Neuronal stem cell (in vitro differentiated cells): ENCODE measurements at regions not wholly inside any gene's neighbourhood (a gene's known extent, or its start where the extent isn't known, plus 50 kb on each side); places are given as distances from the start of the nearest gene placed in this dataset.
"Not testable (repeated sequence)": the region's sequence is repeated elsewhere in the genome, so short reads cannot be mapped to it uniquely, and the experiment has no call there.

Experiments used
- DNase-seq: peaks from one replicate; pipeline ENCODE4 v3.0.0-alpha.2; 2013; ENCODE audit warnings: low spot score
- H2AFZ ChIP-seq: one replicate; pipeline ENCODE4 v1.6.1; 2013; ENCODE audit warnings: mild to moderate bottlenecking, low read length, inconsistent platforms
- H2AK5ac ChIP-seq: 2 replicates; pipeline ENCODE4 v1.6.1; 2013; ENCODE audit warnings: low read depth, mild to moderate bottlenecking, inconsistent platforms, low read length, moderate library complexity, mixed read lengths
- H2BK120ac ChIP-seq: 2 replicates; pipeline ENCODE4 v1.6.1; 2013; ENCODE audit warnings: low read depth, mild to moderate bottlenecking, inconsistent platforms, low read length, moderate library complexity, mixed read lengths
- H2BK12ac ChIP-seq: one replicate; pipeline ENCODE4 v1.6.1; 2013; ENCODE audit warnings: low read length, inconsistent platforms
- H2BK15ac ChIP-seq: 2 replicates; pipeline ENCODE4 v1.6.1; 2013; ENCODE audit warnings: mild to moderate bottlenecking, low read length, inconsistent platforms, mixed read lengths
- H2BK5ac ChIP-seq: one replicate; pipeline ENCODE4 v1.6.1; 2013; ENCODE audit warnings: inconsistent platforms, mild to moderate bottlenecking, low read length, moderate library complexity
- H3K14ac ChIP-seq: one replicate; pipeline ENCODE4 v1.6.1; 2013; ENCODE audit warnings: low read length, inconsistent platforms
- H3K18ac ChIP-seq: 2 replicates; pipeline ENCODE4 v1.6.1; 2013; ENCODE audit warnings: low read length, inconsistent platforms
- H3K23ac ChIP-seq: 2 replicates; pipeline ENCODE4 v1.6.1; 2013; ENCODE audit warnings: low read depth, mild to moderate bottlenecking, mixed read lengths, low read length, inconsistent platforms; ENCODE audit not compliant: poor library complexity
- H3K27ac ChIP-seq: replicated peaks from 3 replicates; pipeline ENCODE4 v1.5.1; 2013; ENCODE audit warnings: low read length, inconsistent platforms
- H3K27me3 ChIP-seq, 3 experiments: 2 replicates each; pipeline ENCODE4 v1.6.1; 2013; ENCODE audit warnings: low read length in 3 of 3, mild to moderate bottlenecking in 2 of 3, inconsistent platforms in 1 of 3, low read depth in 1 of 3, mixed read lengths in 1 of 3, moderate library complexity in 1 of 3; ENCODE audit not compliant: control insufficient read depth in 3 of 3, insufficient read depth in 3 of 3
- H3K36me3 ChIP-seq, 2 donors: replicated peaks in 1 of 2; 2 replicates each; pipeline ENCODE4 v1.6.1; 2013; ENCODE audit warnings: low read length in 2 of 2; ENCODE audit not compliant: control insufficient read depth in 2 of 2, insufficient read depth in 2 of 2
- H3K4ac ChIP-seq: 2 replicates; pipeline ENCODE4 v1.6.1; 2013; ENCODE audit warnings: inconsistent platforms, mild to moderate bottlenecking, low read length, moderate library complexity
- H3K4me1 ChIP-seq, 2 donors: 1 replicate in 1 of 2; 2 replicates in 1 of 2; pipeline ENCODE4 v1.6.1; 2013; ENCODE audit warnings: low read length in 2 of 2, low read depth in 1 of 2; ENCODE audit not compliant: control insufficient read depth in 2 of 2, insufficient read depth in 1 of 2
- H3K4me2 ChIP-seq: one replicate; pipeline ENCODE4 v1.6.1; 2013; ENCODE audit warnings: mild to moderate bottlenecking, low read length, inconsistent platforms; ENCODE audit not compliant: insufficient read depth, poor library complexity, severe bottlenecking
- H3K4me3 ChIP-seq, 2 donors: 2 replicates each; pipeline ENCODE4 v1.5.1; 2013; ENCODE audit warnings: low read length in 2 of 2, mild to moderate bottlenecking in 2 of 2, inconsistent platforms in 1 of 2, moderate library complexity in 1 of 2
- H3K79me1 ChIP-seq: one replicate; pipeline ENCODE4 v1.6.1; 2013; ENCODE audit warnings: low read depth, mild to moderate bottlenecking, inconsistent platforms, low read length, moderate library complexity
- H3K9ac ChIP-seq: one replicate; pipeline ENCODE4 v1.6.1; 2013; ENCODE audit warnings: mild to moderate bottlenecking, low read depth, low read length, inconsistent platforms; ENCODE audit not compliant: poor library complexity
- H3K9me3 ChIP-seq, 2 donors: replicated peaks in 1 of 2; 2 replicates each; pipeline versions ENCODE3 to v1.6.1; 2013; ENCODE audit warnings: low read length in 2 of 2, mild to moderate bottlenecking in 2 of 2, inconsistent platforms in 1 of 2, low read depth in 1 of 2, mixed read lengths in 1 of 2, moderate library complexity in 1 of 2; ENCODE audit not compliant: control insufficient read depth in 2 of 2, insufficient read depth in 1 of 2
- H4K8ac ChIP-seq: one replicate; pipeline ENCODE4 v1.6.1; 2013; ENCODE audit warnings: low read depth, mild to moderate bottlenecking, inconsistent platforms, low read length, moderate library complexity
- H4K91ac ChIP-seq: one replicate; pipeline ENCODE4 v1.6.1; 2013; ENCODE audit warnings: low read length, low read depth, mild to moderate bottlenecking, inconsistent platforms; ENCODE audit not compliant: poor library complexity
- WGBS, 2 donors: extraction: QIAGEN DNeasy Blood & Tissue Kit; methylation state at CpG; one replicate each; pipeline ENCODE4 v1.1.7; 2013; ENCODE audit warnings: missing lambda C conversion rate in 2 of 2, mixed read lengths in 1 of 2; ENCODE audit not compliant: insufficient read length in 2 of 2, insufficient replicate concordance in 1 of 2; ENCODE audit errors: extremely low coverage in 2 of 2; 5-methylcytosine and 5-hydroxymethylcytosine counted together

GRCh38 chr10:35268791-35269257, 67.5 kb upstream of the CCNY start:
- Histone ChIP-seq H3K4ac (no peak overlapping the region), H3K27ac (no peak overlapping the region)

GRCh38 chr10:35270100-35270499, 66.2 kb upstream of the CCNY start:
- no peak for DNase-seq
- Histone ChIP-seq H3K9ac (no peak overlapping the region), H2AK5ac (no peak overlapping the region), H2AFZ (no peak overlapping the region), H2BK15ac (no peak overlapping the region), H3K18ac (no peak overlapping the region), H3K36me3 (no peaks in the 10 kb centered on the region), H2BK12ac (no peak overlapping the region), H2BK5ac (no peak overlapping the region), H3K14ac (no peak overlapping the region), H3K9me3 (no peaks in the 10 kb centered on the region), H3K23ac (no peak overlapping the region), H3K79me1 (no peaks in the 10 kb centered on the region), H3K4me1 (peaks cover 0 to 14% of the 10 kb centered on the region in 2 donors), H3K4me3 (no peak overlapping the region), H4K91ac (no peak overlapping the region), H3K27ac (no peak overlapping the region), H3K27me3 (peaks cover 0 to 3% (median 0%) of the 10 kb centered on the region in 3 experiments), H2BK120ac (no peak overlapping the region), H3K4me2 (no peak overlapping the region), H4K8ac (no peak overlapping the region), H3K4ac (no peak overlapping the region)
- no CpG with 5 or more reads among the region's 1 CpG for WGBS, 2 donors

More at GRCh38 chr10:35268791-35269257, 67.5 kb upstream of the CCNY start:
- no CpG with 5 or more reads among the region's 4 CpGs for WGBS, 2 donors
- H2BK12ac ChIP-seq = peak overlapping the region; percentile 65
- no peak overlapping the region for H3K9ac ChIP-seq
- H2BK5ac ChIP-seq = no peak overlapping the region
- H2AK5ac ChIP-seq = peak overlapping the region; percentile 23
- H3K79me1 ChIP-seq = no peaks in the 10 kb centered on the region
- peaks cover 0 to 9% of the 10 kb centered on the region in 2 donors for H3K4me1 ChIP-seq
- H3K36me3 ChIP-seq = no peaks in the 10 kb centered on the region
- no peak overlapping the region for H3K23ac ChIP-seq
- no peaks in the 10 kb centered on the region for H3K9me3 ChIP-seq
- peak overlapping the region; percentile 20 for H3K18ac ChIP-seq
- no peak overlapping the region for H2BK15ac ChIP-seq
- no peak overlapping the region for H3K4me3 ChIP-seq
- no peak overlapping the region for H4K8ac ChIP-seq
- no peak for DNase-seq
- H2AFZ ChIP-seq = peak overlapping the region; percentile 44
- no peak overlapping the region for H2BK120ac ChIP-seq
- H3K14ac ChIP-seq = no peak overlapping the region
- H3K4me2 ChIP-seq = no peak overlapping the region
- H3K27me3 ChIP-seq = peaks cover 0 to 3% (median 0%) of the 10 kb centered on the region in 3 experiments
- H4K91ac ChIP-seq = no peak overlapping the region

- no peak overlapping the region for H3K4me2 ChIP-seq
- H3K18ac ChIP-seq = peak overlapping the region; percentile 63
- no peak overlapping the region for H2BK15ac ChIP-seq
- no peaks in the 10 kb centered on the region for H3K79me1 ChIP-seq
- H4K91ac ChIP-seq = no peak overlapping the region
- no CpG with 5 or more reads among the region's 5 CpGs for WGBS, 2 donors
- no peaks in the 10 kb centered on the region for H3K9me3 ChIP-seq
- no peak overlapping the region for H3K9ac ChIP-seq
- no peak overlapping the region for H3K23ac ChIP-seq
- H3K36me3 ChIP-seq = no peaks in the 10 kb centered on the region
- peak overlapping the region; percentile 80 for H3K27ac ChIP-seq
- peak; percentile 14 for DNase-seq
- H3K4me1 ChIP-seq = peaks cover 0 to 14% of the 10 kb centered on the region in 2 donors
- H3K14ac ChIP-seq = no peak overlapping the region
- H3K4me3 ChIP-seq = no peak overlapping the region
- no peak overlapping the region for H3K4ac ChIP-seq
- no peak overlapping the region for H2BK5ac ChIP-seq
- H3K27me3 ChIP-seq = no peaks in the 10 kb centered on the region
- no peak overlapping the region for H4K8ac ChIP-seq
- H2AFZ ChIP-seq = peak overlapping the region; percentile 64
- H2BK120ac ChIP-seq = no peak overlapping the region
- H2AK5ac ChIP-seq = no peak overlapping the region
- no peak overlapping the region for H2BK12ac ChIP-seq
Measured at GRCh38 chr10:35271086-35271858, 65.0 kb upstream of the CCNY start.

GRCh38 chr10:35271859-35272165, 64.5 kb upstream of the CCNY start:
- H3K4ac ChIP-seq, H4K8ac ChIP-seq, H3K14ac ChIP-seq, H3K36me3 ChIP-seq, H2BK12ac ChIP-seq, H3K18ac ChIP-seq, H3K23ac ChIP-seq, H2BK15ac ChIP-seq, H2AK5ac ChIP-seq, H2BK5ac ChIP-seq, H2BK120ac ChIP-seq, H3K4me2 ChIP-seq, H3K9ac ChIP-seq, H4K91ac ChIP-seq, H3K27me3 ChIP-seq, H3K4me3 ChIP-seq, H3K79me1 ChIP-seq, H3K9me3 ChIP-seq: not testable (repeated sequence)
- DNase-seq = peak; percentile 9
- peak overlapping the region; percentile 80 for H3K27ac ChIP-seq
- H3K4me1 ChIP-seq = peaks cover 0 to 14% of the 10 kb centered on the region in 2 donors
- peak overlapping the region; percentile 64 for H2AFZ ChIP-seq
- no CpG with 5 or more reads among the region's 4 CpGs for WGBS, 2 donors
